ENCODE measurements at regions not wholly inside any gene's neighbourhood (a gene's known extent, or its start where the extent isn't known, plus 50 kb on each side); places are given as distances from the start of the nearest gene placed in this dataset.

DNA sequence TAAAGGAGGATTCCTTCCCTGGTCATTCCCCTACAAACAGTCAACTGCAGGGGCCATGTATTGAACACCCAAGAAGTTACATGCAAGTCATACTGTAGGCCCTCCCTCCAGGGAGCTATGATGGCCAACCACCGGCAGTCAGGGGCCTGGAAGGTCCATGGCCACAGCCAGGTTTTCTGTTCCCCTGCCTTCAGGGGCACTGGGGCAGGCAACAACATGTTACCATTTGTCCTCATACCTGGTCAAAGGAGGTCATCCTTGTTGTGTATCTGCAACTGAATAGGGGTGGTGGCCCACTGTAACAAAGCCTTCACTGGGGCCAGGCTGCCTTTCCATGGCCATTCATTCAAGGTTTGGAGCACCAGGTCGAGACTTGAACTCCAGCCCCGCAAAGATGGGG is 433.6 kb downstream of the DYNC2H1 start:
- no peak for TF ChIP-seq EZH2 (IDR thresholded peaks at IDR 0.05; ENCODE audit: insufficient read depth, poor library complexity, severe bottlenecking)
- TF ChIP-seq EZH2phosphoT487 (IDR thresholded peaks at IDR 0.05; ENCODE audit: insufficient read depth, low read depth): no peak

Measured in GM23248 (cell line).